SU-DHL-6 (cell line): ENCODE measurements at regions not wholly inside any gene's neighbourhood (a gene's known extent, or its start where the extent isn't known, plus 50 kb on each side); places are given as distances from the start of the nearest gene placed in this dataset.

Experiments used
- H2AFZ ChIP-seq: fragments of 200-600 bp; sonication (generic); 2 replicates; pipeline ENCODE4 v1.6.1; 2014; ENCODE audit warnings: low read depth, mild to moderate bottlenecking, moderate library complexity, mixed read lengths, antibody characterized with exemption, low read length; ENCODE audit not compliant: severe bottlenecking
- H3F3A ChIP-seq: fragments of 200-600 bp; shearing (Covaris generic); 2 replicates; pipeline ENCODE4 v1.6.0; 2016; ENCODE audit warnings: antibody characterized with exemption, mild to moderate bottlenecking; ENCODE audit not compliant: insufficient read depth
- H3K27ac ChIP-seq: fragments of 200-600 bp; sonication (generic); 2 replicates; pipeline ENCODE4 v1.5.1; 2016; ENCODE audit warnings: low read depth, mild to moderate bottlenecking, low read length, moderate library complexity, mixed read lengths
- H3K27me3 ChIP-seq: fragments of 200-600 bp; sonication (generic), shearing (Covaris generic); 2 replicates; pipeline ENCODE4 v1.6.0; 2014; ENCODE audit warnings: mild to moderate bottlenecking, low read length
- H3K36me3 ChIP-seq: fragments of 200-600 bp; sonication (generic); 2 replicates; pipeline ENCODE4 v1.6.1; 2014; ENCODE audit warnings: mild to moderate bottlenecking, low read length, mixed read lengths
- H3K4me2 ChIP-seq: fragments of 300-600, 200-600 bp; shearing (Covaris generic), sonication (generic); 2 replicates; pipeline ENCODE4 v1.6.0; 2014; ENCODE audit warnings: low read length, low read depth, mild to moderate bottlenecking; ENCODE audit not compliant: poor library complexity, severe bottlenecking
- H3K4me3 ChIP-seq: fragments of 200-600 bp; sonication (generic); 2 replicates; pipeline ENCODE4 v1.5.1; 2014; ENCODE audit warnings: antibody characterized with exemption, low read length, mild to moderate bottlenecking, mixed read lengths; ENCODE audit not compliant: insufficient read depth, poor library complexity, severe bottlenecking
- H3K79me2 ChIP-seq: fragments of 200-600 bp; sonication (generic); 2 replicates; pipeline ENCODE4 v1.6.1; 2014; ENCODE audit warnings: mild to moderate bottlenecking, low read length, moderate library complexity; ENCODE audit not compliant: insufficient read depth
- H3K9ac ChIP-seq: fragments of 200-600 bp; sonication (generic); 2 replicates; pipeline ENCODE4 v1.7.0; 2014; ENCODE audit warnings: mild to moderate bottlenecking, low read length
- H3K9me2 ChIP-seq: fragments of 200-600 bp; sonication (generic); replicated peaks from 2 replicates; pipeline ENCODE4 v1.6.1; 2014; ENCODE audit warnings: low read length; ENCODE audit not compliant: insufficient read depth
- H3K9me3 ChIP-seq: fragments of 200-600 bp; sonication (generic); 2 replicates; pipeline ENCODE4 v1.6.1; 2014; ENCODE audit warnings: low read length, mixed read lengths; ENCODE audit not compliant: insufficient read depth
- H4K20me1 ChIP-seq: fragments of 200-600 bp; sonication (generic); 2 replicates; pipeline ENCODE4 v1.6.1; 2014; ENCODE audit warnings: low read depth, mild to moderate bottlenecking, antibody characterized with exemption, low read length, moderate library complexity, mixed read lengths
- EZH2phosphoT487 ChIP-seq: fragments of 200-600 bp; sonication (generic), shearing (Covaris generic); conservative IDR thresholded peaks from 2 replicates; pipeline ENCODE4 v1.6.1; 2018; ENCODE audit warnings: mild to moderate bottlenecking, antibody characterized with exemption, low read length, moderate library complexity, mixed read lengths
- TF ChIP-seq, protein P1 (sequence below): fragments of 200-600 bp; sonication (generic); IDR thresholded peaks from one replicate; pipeline ENCODE4 v1.5.1; 2017; ENCODE audit warnings: antibody characterized with exemption, mild to moderate bottlenecking, low read length, moderate library complexity; ENCODE audit not compliant: insufficient read depth, poor library complexity, severe bottlenecking

DNA sequence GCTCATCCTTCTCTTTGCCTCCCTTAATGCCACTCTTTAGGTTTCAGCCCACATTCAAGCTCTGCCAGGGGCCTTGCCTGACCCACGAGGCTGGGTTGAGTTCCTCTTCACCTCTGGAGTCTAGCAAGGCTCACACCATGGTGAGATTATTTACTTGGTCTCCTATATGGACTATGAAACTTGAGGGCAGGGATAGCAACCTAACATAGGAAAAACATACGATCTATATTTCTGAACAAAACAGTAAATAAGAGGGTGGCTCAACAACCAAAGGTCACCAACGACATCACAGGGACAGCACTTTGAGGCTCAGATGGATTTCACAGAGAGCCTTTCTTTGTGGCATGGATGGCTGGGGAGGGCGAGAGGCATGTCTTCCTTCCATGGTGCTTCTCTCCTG, 197.0 kb downstream of the MAF start:
- TF ChIP-seq, protein P1, sequence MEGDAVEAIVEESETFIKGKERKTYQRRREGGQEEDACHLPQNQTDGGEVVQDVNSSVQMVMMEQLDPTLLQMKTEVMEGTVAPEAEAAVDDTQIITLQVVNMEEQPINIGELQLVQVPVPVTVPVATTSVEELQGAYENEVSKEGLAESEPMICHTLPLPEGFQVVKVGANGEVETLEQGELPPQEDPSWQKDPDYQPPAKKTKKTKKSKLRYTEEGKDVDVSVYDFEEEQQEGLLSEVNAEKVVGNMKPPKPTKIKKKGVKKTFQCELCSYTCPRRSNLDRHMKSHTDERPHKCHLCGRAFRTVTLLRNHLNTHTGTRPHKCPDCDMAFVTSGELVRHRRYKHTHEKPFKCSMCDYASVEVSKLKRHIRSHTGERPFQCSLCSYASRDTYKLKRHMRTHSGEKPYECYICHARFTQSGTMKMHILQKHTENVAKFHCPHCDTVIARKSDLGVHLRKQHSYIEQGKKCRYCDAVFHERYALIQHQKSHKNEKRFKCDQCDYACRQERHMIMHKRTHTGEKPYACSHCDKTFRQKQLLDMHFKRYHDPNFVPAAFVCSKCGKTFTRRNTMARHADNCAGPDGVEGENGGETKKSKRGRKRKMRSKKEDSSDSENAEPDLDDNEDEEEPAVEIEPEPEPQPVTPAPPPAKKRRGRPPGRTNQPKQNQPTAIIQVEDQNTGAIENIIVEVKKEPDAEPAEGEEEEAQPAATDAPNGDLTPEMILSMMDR: no peak
- no peak for TF ChIP-seq EZH2phosphoT487
- H3F3A ChIP-seq: no peaks in the 10 kb centered on the region
- H2AFZ ChIP-seq: no peak overlapping the region
- no peak overlapping the region for H3K4me3 ChIP-seq
- no peaks in the 10 kb centered on the region for H3K27me3 ChIP-seq
- no peaks in the 10 kb centered on the region for H3K9me2 ChIP-seq
- no peak overlapping the region for H3K4me2 ChIP-seq
- no peaks in the 10 kb centered on the region for H3K36me3 ChIP-seq
- H3K27ac ChIP-seq: no peak overlapping the region
- no peaks in the 10 kb centered on the region for H3K79me2 ChIP-seq
- H3K9me3 ChIP-seq: no peaks in the 10 kb centered on the region
- H4K20me1 ChIP-seq: no peaks in the 10 kb centered on the region
- H3K9ac ChIP-seq: no peak overlapping the region

DNA sequence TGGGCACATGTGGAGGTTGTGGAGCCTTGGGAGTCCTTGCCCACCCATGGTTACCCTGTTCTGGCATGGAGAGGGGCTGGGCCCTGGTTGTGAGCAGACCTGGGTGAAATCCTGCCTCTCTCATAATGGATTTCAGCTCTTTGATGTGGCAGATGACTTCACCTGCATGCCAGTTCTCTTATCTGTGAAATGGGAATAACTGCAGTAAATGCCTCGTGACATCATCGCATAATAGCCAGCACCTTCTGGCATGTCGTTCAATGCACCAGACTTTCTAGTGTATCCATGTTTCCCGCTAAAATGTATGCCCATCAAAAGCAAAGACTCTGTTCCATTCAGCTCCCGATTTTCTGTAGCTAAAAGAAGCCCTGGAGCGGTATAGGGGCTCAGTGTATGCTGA, 197.6 kb downstream of the MAF start:
- H4K20me1 ChIP-seq: no peaks in the 10 kb centered on the region
- H3K4me3 ChIP-seq: no peak overlapping the region
- H3K9me2 ChIP-seq: no peaks in the 10 kb centered on the region
- no peaks in the 10 kb centered on the region for H3K27me3 ChIP-seq
- no peak overlapping the region for H2AFZ ChIP-seq
- TF ChIP-seq EZH2phosphoT487: no peak
- TF ChIP-seq, protein P1: no peak
- no peak overlapping the region for H3K4me2 ChIP-seq
- H3K36me3 ChIP-seq: no peaks in the 10 kb centered on the region
- H3K79me2 ChIP-seq: no peaks in the 10 kb centered on the region
- no peak overlapping the region for H3K9ac ChIP-seq
- H3K9me3 ChIP-seq: no peaks in the 10 kb centered on the region
- H3K27ac ChIP-seq: no peak overlapping the region
- H3F3A ChIP-seq: no peaks in the 10 kb centered on the region

DNA sequence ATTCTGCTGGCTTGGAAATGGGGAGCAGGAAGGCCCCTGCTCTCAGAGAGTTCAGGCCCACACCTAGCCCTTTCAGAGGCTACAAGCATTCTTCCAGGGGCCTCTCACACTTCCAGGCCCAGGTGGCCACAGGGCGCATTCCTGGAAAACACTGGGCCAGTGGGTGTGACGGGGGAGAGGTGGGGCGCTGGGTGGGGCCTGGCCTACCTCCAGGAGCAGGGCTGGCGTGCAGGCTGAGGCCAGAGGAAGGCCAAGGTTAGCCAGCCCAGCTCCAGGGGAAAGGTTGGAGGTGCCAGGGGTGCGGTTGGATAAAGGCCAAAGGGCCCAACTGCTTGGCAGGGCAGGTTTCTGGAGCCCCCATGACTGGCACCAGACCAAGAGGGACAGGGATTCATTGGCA, 198.2 kb downstream of the MAF start:
- Histone ChIP-seq H2AFZ (no peak overlapping the region), H3K9me3 (no peaks in the 10 kb centered on the region), H3K9ac (no peak overlapping the region), H3F3A (no peaks in the 10 kb centered on the region), H3K9me2 (no peaks in the 10 kb centered on the region), H3K27me3 (no peaks in the 10 kb centered on the region), H4K20me1 (no peaks in the 10 kb centered on the region), H3K36me3 (no peaks in the 10 kb centered on the region), H3K27ac (no peak overlapping the region), H3K4me2 (no peak overlapping the region), H3K79me2 (no peaks in the 10 kb centered on the region), H3K4me3 (no peak overlapping the region)
- TF ChIP-seq EZH2phosphoT487: no peak
- TF ChIP-seq, protein P1: no peak

DNA sequence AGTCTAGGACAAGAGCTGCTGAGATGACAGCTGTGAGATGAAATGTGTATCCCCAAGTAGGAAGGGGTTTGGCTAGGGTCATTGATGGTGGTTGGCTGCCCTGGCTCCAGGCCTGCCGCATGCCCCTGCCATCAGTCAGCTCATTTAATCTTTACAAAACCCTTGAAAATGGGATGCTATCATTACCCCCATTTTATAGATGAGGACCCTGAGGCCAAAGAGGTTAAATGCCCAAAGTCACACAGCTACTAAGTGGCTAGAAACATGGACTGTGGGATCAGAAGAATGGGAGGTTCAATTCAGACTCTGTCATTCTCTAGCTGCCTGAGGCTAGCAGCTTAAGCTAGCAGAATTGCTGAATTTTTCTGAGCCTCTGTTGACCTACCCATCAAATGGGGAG, 198.8 kb downstream of the MAF start:
- H3K9me2 ChIP-seq: no peaks in the 10 kb centered on the region
- H3K4me2 ChIP-seq: no peak overlapping the region
- H3K36me3 ChIP-seq: no peaks in the 10 kb centered on the region
- H3K27ac ChIP-seq: no peak overlapping the region
- no peaks in the 10 kb centered on the region for H4K20me1 ChIP-seq
- no peak overlapping the region for H3K9ac ChIP-seq
- no peaks in the 10 kb centered on the region for H3K27me3 ChIP-seq
- H3F3A ChIP-seq: no peaks in the 10 kb centered on the region
- H3K79me2 ChIP-seq: no peaks in the 10 kb centered on the region
- H3K4me3 ChIP-seq: no peak overlapping the region
- no peak overlapping the region for H2AFZ ChIP-seq
- no peak for TF ChIP-seq EZH2phosphoT487
- TF ChIP-seq, protein P1: no peak
- H3K9me3 ChIP-seq: no peaks in the 10 kb centered on the region
